HTR-8/SVneo (cell line): ENCODE measurements at regions not wholly inside any gene's neighbourhood (a gene's known extent, or its start where the extent isn't known, plus 50 kb on each side); places are given as distances from the start of the nearest gene placed in this dataset.
"Not testable (repeated sequence)": the region's sequence is repeated elsewhere in the genome, so short reads cannot be mapped to it uniquely, and the experiment has no call there.

ENCODE experiments used
- DNase-seq: peaks from one replicate; pipeline ENCODE4 v3.0.0; 2011; ENCODE audit warnings: low spot score, mixed read lengths; ENCODE audit not compliant: insufficient read length
- FAIRE-seq: peaks from 2 replicates; lab custom pipeline; 2011; peaks lifted over from hg19 to GRCh38; lab: Jason Lieb, UNC

- FAIRE-seq, DNase-seq: not testable (repeated sequence)
These were observed 224.4 kb upstream of the SLC8A1 start for GRCh38 chr2:40676134-40676790.

- FAIRE-seq (no peak), DNase-seq (no peak)
These were observed 228.7 kb upstream of the SLC8A1 start for GRCh38 chr2:40680547-40680946.

- DNase-seq (no peak), FAIRE-seq (peak; percentile 4)
These were observed 238.1 kb upstream of the SLC8A1 start for GRCh38 chr2:40690036-40690435.

GRCh38 chr2:40690525-40690924, 238.6 kb upstream of the SLC8A1 start:
- FAIRE-seq (no peak), DNase-seq (no peak)

GRCh38 chr2:40700231-40700954, 248.5 kb upstream of the SLC8A1 start:
- FAIRE-seq (no peak), DNase-seq (no peak)

GRCh38 chr2:40712197-40712894, 260.5 kb upstream of the SLC8A1 start:
- not testable (repeated sequence) for DNase-seq, FAIRE-seq

GRCh38 chr2:40716879-40717278, 265.0 kb upstream of the SLC8A1 start:
- FAIRE-seq, result peak; percentile 89
- peak; percentile 2 for DNase-seq

GRCh38 chr2:40719414-40719813, 267.5 kb upstream of the SLC8A1 start:
- DNase-seq (no peak), FAIRE-seq (no peak)

- peak; percentile 8 for DNase-seq
- peak; percentile 91 for FAIRE-seq
These were observed 269.7 kb upstream of the SLC8A1 start for GRCh38 chr2:40721595-40721994.

GRCh38 chr2:40723194-40723593, 271.3 kb upstream of the SLC8A1 start:
- FAIRE-seq (no peak), DNase-seq (no peak)

- no peak for FAIRE-seq
- no peak for DNase-seq
These were observed 273.1 kb upstream of the SLC8A1 start for GRCh38 chr2:40725040-40725439.

- no peak for DNase-seq
- FAIRE-seq, result no peak
These were observed 274.1 kb upstream of the SLC8A1 start for GRCh38 chr2:40725950-40726349.

GRCh38 chr2:40734797-40735196, 282.9 kb upstream of the SLC8A1 start:
- no peak for FAIRE-seq
- peak; percentile 15 for DNase-seq

- no peak for FAIRE-seq
- no peak for DNase-seq
These were observed 285.3 kb upstream of the SLC8A1 start for GRCh38 chr2:40737180-40737579.

- DNase-seq (no peak), FAIRE-seq (no peak)
These were observed 288.5 kb upstream of the SLC8A1 start for GRCh38 chr2:40740419-40740818.

GRCh38 chr2:40741532-40741931, 289.6 kb upstream of the SLC8A1 start:
- DNase-seq (no peak), FAIRE-seq (peak; percentile 78)

GRCh38 chr2:40746191-40746590, 294.3 kb upstream of the SLC8A1 start:
- FAIRE-seq (no peak), DNase-seq (no peak)

GRCh38 chr2:40751981-40752380, 300.1 kb upstream of the SLC8A1 start:
- DNase-seq (no peak), FAIRE-seq (no peak)

GRCh38 chr2:40752796-40753195, 300.9 kb upstream of the SLC8A1 start:
- DNase-seq (no peak), FAIRE-seq (no peak)

GRCh38 chr2:40754912-40755311, 303.0 kb upstream of the SLC8A1 start:
- no peak for DNase-seq
- no peak for FAIRE-seq
